Fibroblast of skin of scalp (primary cell): ENCODE measurements at regions not wholly inside any gene's neighbourhood (a gene's known extent, or its start where the extent isn't known, plus 50 kb on each side); places are given as distances from the start of the nearest gene placed in this dataset.

ENCODE experiments used
- DNase-seq: peaks from one replicate; pipeline ENCODE4 v3.0.0-alpha.2; 2013

- DNase-seq, result no peak
Measured at GRCh38 chr11:134584001-134584561, 172.0 kb upstream of the B3GAT1 start.

- no peak for DNase-seq
Measured at GRCh38 chr11:134583397-134583990, 171.5 kb upstream of the B3GAT1 start.

- DNase-seq, result no peak
Measured at GRCh38 chr11:134582770-134583095, 170.7 kb upstream of the B3GAT1 start.

GRCh38 chr11:134581966-134582769, 170.1 kb upstream of the B3GAT1 start:
- DNase-seq, result no peak

- DNase-seq, result no peak
Measured at GRCh38 chr11:134581121-134581626, 169.1 kb upstream of the B3GAT1 start.

GRCh38 chr11:134580610-134580975, 168.6 kb upstream of the B3GAT1 start:
- DNase-seq, result no peak

GRCh38 chr11:134579724-134580609, 167.9 kb upstream of the B3GAT1 start:
- DNase-seq, result no peak

- DNase-seq, result no peak
Measured at GRCh38 chr11:134578807-134579723, 167.0 kb upstream of the B3GAT1 start.

GRCh38 chr11:134577751-134578395, 165.8 kb upstream of the B3GAT1 start:
- DNase-seq, result no peak

GRCh38 chr11:134576721-134577171, 164.7 kb upstream of the B3GAT1 start:
- no peak for DNase-seq

- DNase-seq, result no peak
Measured at GRCh38 chr11:134576286-134576685, 164.2 kb upstream of the B3GAT1 start.

GRCh38 chr11:134575504-134576230, 163.6 kb upstream of the B3GAT1 start:
- DNase-seq, result no peak

- no peak for DNase-seq
Measured at GRCh38 chr11:134574947-134575346, 162.9 kb upstream of the B3GAT1 start.

GRCh38 chr11:134574425-134574824, 162.4 kb upstream of the B3GAT1 start:
- DNase-seq, result no peak

GRCh38 chr11:134573857-134574256, 161.8 kb upstream of the B3GAT1 start:
- DNase-seq, result no peak

- no peak for DNase-seq
Measured at GRCh38 chr11:134572741-134573675, 161.0 kb upstream of the B3GAT1 start.

GRCh38 chr11:134571301-134571700, 159.3 kb upstream of the B3GAT1 start:
- DNase-seq, result no peak

GRCh38 chr11:134569195-134569594, 157.2 kb upstream of the B3GAT1 start:
- DNase-seq, result no peak

- DNase-seq, result no peak
Measured at GRCh38 chr11:134566311-134566710, 154.3 kb upstream of the B3GAT1 start.
